ENCODE measurements at regions not wholly inside any gene's neighbourhood (a gene's known extent, or its start where the extent isn't known, plus 50 kb on each side); places are given as distances from the start of the nearest gene placed in this dataset.
"Not testable (repeated sequence)": the region's sequence is repeated elsewhere in the genome, so short reads cannot be mapped to it uniquely, and the experiment has no call there.

DNA sequence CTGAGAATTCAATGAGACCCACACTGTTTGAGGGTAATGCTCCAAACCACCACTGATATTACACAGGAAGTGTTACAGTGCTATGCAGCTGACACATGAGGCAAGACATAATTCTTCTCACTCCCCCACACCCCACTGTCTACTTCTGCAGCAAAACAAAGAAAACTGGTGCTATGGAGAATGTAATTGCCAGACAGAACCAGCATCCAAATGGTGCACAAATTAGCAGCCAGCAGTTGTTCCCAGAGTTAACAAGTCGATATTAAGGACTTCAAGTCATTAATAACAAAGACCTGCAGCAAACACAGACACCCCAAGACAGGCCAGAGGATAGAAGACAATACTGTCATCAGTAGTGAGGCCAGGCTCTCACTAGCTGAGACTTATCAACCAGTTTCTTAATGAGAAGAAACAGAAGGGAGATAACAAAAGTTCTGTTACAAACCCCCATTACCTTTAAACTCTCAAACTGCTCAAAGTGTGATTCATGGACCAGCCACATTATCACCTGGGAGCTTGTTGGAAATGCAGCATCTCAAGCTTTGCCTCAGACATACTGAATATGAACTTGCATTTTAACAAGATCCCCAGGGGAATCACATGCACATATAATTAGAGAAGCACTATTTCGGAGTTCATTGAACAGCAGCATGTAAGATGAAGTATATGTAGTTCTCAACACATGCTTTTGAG is 58.7 kb upstream of the FNDC3B start:
- TF ChIP-seq, protein P1, sequence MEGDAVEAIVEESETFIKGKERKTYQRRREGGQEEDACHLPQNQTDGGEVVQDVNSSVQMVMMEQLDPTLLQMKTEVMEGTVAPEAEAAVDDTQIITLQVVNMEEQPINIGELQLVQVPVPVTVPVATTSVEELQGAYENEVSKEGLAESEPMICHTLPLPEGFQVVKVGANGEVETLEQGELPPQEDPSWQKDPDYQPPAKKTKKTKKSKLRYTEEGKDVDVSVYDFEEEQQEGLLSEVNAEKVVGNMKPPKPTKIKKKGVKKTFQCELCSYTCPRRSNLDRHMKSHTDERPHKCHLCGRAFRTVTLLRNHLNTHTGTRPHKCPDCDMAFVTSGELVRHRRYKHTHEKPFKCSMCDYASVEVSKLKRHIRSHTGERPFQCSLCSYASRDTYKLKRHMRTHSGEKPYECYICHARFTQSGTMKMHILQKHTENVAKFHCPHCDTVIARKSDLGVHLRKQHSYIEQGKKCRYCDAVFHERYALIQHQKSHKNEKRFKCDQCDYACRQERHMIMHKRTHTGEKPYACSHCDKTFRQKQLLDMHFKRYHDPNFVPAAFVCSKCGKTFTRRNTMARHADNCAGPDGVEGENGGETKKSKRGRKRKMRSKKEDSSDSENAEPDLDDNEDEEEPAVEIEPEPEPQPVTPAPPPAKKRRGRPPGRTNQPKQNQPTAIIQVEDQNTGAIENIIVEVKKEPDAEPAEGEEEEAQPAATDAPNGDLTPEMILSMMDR (IDR thresholded peaks at IDR 0.05; ENCODE audit: insufficient read depth, low read depth, low read length, missing control alignments) = no peak
- H3K4me3 ChIP-seq (ENCODE audit: low read length) = no peak overlapping the region
- no peak for DNase-seq (ENCODE audit: low read depth)

DNA sequence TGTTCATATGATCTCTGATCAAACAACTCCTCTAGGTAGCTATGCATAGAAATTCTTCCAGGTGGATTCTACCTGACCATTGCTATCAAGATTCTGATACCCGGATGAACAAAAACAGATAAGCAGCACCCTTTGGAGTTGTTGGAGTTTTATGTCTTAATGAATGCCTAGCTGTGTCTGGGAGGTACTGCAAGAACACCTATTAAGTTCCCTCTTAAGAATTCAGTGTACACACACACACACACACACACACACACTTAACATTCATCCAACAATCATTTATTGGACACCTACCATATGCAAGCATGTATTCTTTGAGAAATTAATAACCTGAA is 58.1 kb upstream of the FNDC3B start:
- no peak overlapping the region for H3K4me3 ChIP-seq (ENCODE audit: low read length)
- no peak for DNase-seq (ENCODE audit: low read depth)
- TF ChIP-seq, protein P1 (IDR thresholded peaks at IDR 0.05; ENCODE audit: insufficient read depth, low read depth, low read length, missing control alignments) = no peak

DNA sequence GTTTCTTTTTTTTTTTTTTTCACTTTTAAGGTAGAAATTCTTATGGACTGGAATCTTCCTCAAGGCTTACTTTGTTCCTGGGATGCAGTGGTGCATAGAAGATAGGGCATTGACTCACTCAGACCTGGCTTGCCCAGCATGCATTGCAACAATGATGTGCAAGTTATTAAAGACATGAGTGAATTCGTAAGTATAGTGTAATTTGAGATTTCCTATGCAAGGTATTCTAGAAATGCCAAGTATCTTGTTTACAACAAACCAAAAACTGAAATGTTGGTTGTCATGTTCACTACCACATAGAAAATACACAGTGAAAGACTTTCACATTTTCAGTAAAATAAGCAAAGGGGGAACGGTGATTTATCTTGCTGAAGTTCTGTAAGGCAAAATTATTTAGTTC is 56.5 kb upstream of the FNDC3B start:
- no peak for DNase-seq (ENCODE audit: low read depth)
- no peak overlapping the region for H3K4me3 ChIP-seq (ENCODE audit: low read length)
- TF ChIP-seq, protein P1 (IDR thresholded peaks at IDR 0.05; ENCODE audit: insufficient read depth, low read depth, low read length, missing control alignments) = no peak

GRCh38 chr3:171983685-171984084 is 55.7 kb upstream of the FNDC3B start:
- not testable (repeated sequence) for DNase-seq (ENCODE audit: low read depth); H3K4me3 ChIP-seq (ENCODE audit: low read length)

- DNase-seq (ENCODE audit: low read depth) = no peak
- TF ChIP-seq, protein P1 (IDR thresholded peaks at IDR 0.05; ENCODE audit: insufficient read depth, low read depth, low read length, missing control alignments) = no peak
- H3K4me3 ChIP-seq (ENCODE audit: low read length) = no peak overlapping the region
Observed at GRCh38 chr3:171984883-171985282, 54.5 kb upstream of the FNDC3B start.

GRCh38 chr3:171986176-171986575 is 53.2 kb upstream of the FNDC3B start:
- TF ChIP-seq, protein P1 (IDR thresholded peaks at IDR 0.05; ENCODE audit: insufficient read depth, low read depth, low read length, missing control alignments) = no peak

DNA sequence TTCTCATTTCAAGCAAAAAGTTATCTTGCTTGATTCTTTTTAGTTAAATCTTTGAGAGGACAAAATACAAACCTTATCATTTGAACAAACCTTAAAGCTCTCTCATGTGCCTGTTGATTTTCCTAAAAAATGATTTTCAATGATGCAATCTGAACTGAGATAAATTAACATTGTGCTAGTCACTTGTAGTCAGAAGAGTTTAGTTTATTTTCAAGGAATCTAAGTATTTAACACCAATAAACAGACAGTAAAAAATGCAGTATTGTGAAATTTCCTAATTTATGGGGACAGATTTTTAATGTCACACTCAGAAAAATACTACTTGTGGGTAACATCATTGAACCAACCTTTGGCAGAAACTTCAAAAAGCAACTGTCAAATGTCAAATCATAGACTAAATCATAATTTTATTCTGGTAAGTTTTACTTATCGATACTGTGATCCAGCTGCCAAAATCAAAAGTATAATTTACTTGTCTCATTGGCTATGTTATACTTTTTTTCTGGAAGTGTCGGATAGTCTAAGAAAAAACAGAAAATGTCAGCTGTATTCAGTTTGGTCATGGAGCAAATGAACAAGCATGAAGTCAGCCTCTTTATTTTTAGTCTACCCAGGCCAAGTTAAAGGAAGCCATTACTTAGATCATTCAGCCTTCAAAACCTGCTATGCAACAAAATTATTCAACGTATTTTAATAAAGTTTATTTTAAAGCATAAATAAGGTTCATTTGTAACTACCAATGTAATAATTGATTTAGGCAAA is 52.4 kb upstream of the FNDC3B start:
- no peak for DNase-seq (ENCODE audit: low read depth)
- H3K4me3 ChIP-seq (ENCODE audit: low read length) = no peak overlapping the region
- TF ChIP-seq, protein P1 (IDR thresholded peaks at IDR 0.05; ENCODE audit: insufficient read depth, low read depth, low read length, missing control alignments) = no peak

More at GRCh38 chr3:171986176-171986575, 53.2 kb upstream of the FNDC3B start:
- DNase-seq (ENCODE audit: low read depth) = no peak
- H3K4me3 ChIP-seq (ENCODE audit: low read length) = no peak overlapping the region

Measured in epithelial cell of esophagus (primary cell).